ENCODE measurements at regions not wholly inside any gene's neighbourhood (a gene's known extent, or its start where the extent isn't known, plus 50 kb on each side); places are given as distances from the start of the nearest gene placed in this dataset.

- H3K4me3 ChIP-seq, result no peak overlapping the region
- H3K27ac ChIP-seq, result no peak overlapping the region
- ATAC-seq, result no peak
- no peak for DNase-seq
- no peak for TF ChIP-seq CTCF (IDR thresholded peaks at IDR 0.05)
- 75 to 84% methylated on average over 3 of the region's 3 CpGs for WGBS, 2 donors
- intact Hi-C loops (cut with DNase I), result loop anchor here (5.0 to 10.0 kb wide), 8 partner anchors 118 to 688 kb away; partner anchors contain the start of gene RASGRP1 (in 5 of the 10)
- peaks cover 0 to 7% (median 0%) of the 10 kb centered on the region in 7 donors for H3K27me3 ChIP-seq
- H3K4me1 ChIP-seq, result peaks cover 0 to 21% (median 0%) of the 10 kb centered on the region in 9 donors
- H3K36me3 ChIP-seq, result no peaks in the 10 kb centered on the region
- no peaks in the 10 kb centered on the region for H3K9me3 ChIP-seq
These were observed 117.7 kb upstream of the RASGRP1 start for GRCh38 chr15:38682363-38682762.

- H3K4me3 ChIP-seq, result no peak overlapping the region
- peaks cover 0 to 7% (median 0%) of the 10 kb centered on the region in 7 donors for H3K27me3 ChIP-seq
- peaks cover 0 to 26% (median 0%) of the 10 kb centered on the region in 9 donors for H3K4me1 ChIP-seq
- ATAC-seq (no peak), DNase-seq (no peak)
- H3K36me3 ChIP-seq, result no peaks in the 10 kb centered on the region
- no peak for TF ChIP-seq CTCF (IDR thresholded peaks at IDR 0.05)
- H3K27ac ChIP-seq, result no peak overlapping the region
- H3K9me3 ChIP-seq, result no peaks in the 10 kb centered on the region
- WGBS, 2 donors, result 67 to 85% methylated on average over 2 of the region's 2 CpGs
- intact Hi-C loops (cut with DNase I), result loop anchor here (1.0 to 10.0 kb wide), 10 partner anchors 118 to 688 kb away; partner anchors contain the start of gene RASGRP1 (in 6 of the 10)
These were observed 118.2 kb upstream of the RASGRP1 start for GRCh38 chr15:38682861-38683260.

GRCh38 chr15:38683382-38684242, 119.0 kb upstream of the RASGRP1 start:
- intact Hi-C loops (cut with DNase I), result loop anchor here (1.0 to 10.0 kb wide), 10 partner anchors 119 to 689 kb away; partner anchors contain the start of gene RASGRP1 (in 7 of the 10)
- H3K4me3 ChIP-seq, result no peak overlapping the region
- peaks cover 0 to 28% (median 0%) of the 10 kb centered on the region in 9 donors for H3K4me1 ChIP-seq
- WGBS, 2 donors, result 90 to 95% methylated on average over 2 of the region's 2 CpGs
- TF ChIP-seq CTCF (IDR thresholded peaks at IDR 0.05), result peak; percentile 52 to 81 (median 74)
- no peaks in the 10 kb centered on the region for H3K9me3 ChIP-seq
- peak in 7 of 8 donors; percentile 56 to 81 (median 69) for ATAC-seq
- peaks cover 0 to 7% (median 0%) of the 10 kb centered on the region in 7 donors for H3K27me3 ChIP-seq
- peak; percentile 18 to 42 for DNase-seq
- peak overlapping the region in 1 of 10 donors; percentile 66 for H3K27ac ChIP-seq
- no peaks in the 10 kb centered on the region for H3K36me3 ChIP-seq

GRCh38 chr15:38684440-38685010, 119.9 kb upstream of the RASGRP1 start:
- ATAC-seq (no peak), DNase-seq (no peak)
- no peak overlapping the region for H3K4me3 ChIP-seq
- H3K9me3 ChIP-seq, result no peaks in the 10 kb centered on the region
- peaks cover 0 to 7% (median 0%) of the 10 kb centered on the region in 7 donors for H3K27me3 ChIP-seq
- no peaks in the 10 kb centered on the region for H3K36me3 ChIP-seq
- WGBS, 2 donors, result 36 to 53% methylated on average over 2 of the region's 2 CpGs
- peak overlapping the region in 1 of 10 donors; percentile 66 for H3K27ac ChIP-seq
- intact Hi-C loops (cut with DNase I), result loop anchor here (1.0 to 10.0 kb wide), 10 partner anchors 120 to 690 kb away; partner anchors contain the start of gene RASGRP1 (in 8 of the 10)
- TF ChIP-seq CTCF (IDR thresholded peaks at IDR 0.05), result no peak
- H3K4me1 ChIP-seq, result peaks cover 0 to 28% (median 0%) of the 10 kb centered on the region in 9 donors

All from heart right ventricle (tissue), 16 donors.